IMR-90 (cell line): ENCODE measurements at regions not wholly inside any gene's neighbourhood (a gene's known extent, or its start where the extent isn't known, plus 50 kb on each side); places are given as distances from the start of the nearest gene placed in this dataset.

Experiments used
- ATAC-seq: fragments of 200-7000 bp; cut with Tn5 transposase; 2 replicates; pipeline ENCODE4 v1.9.1; 2020; ENCODE audit warnings: low read depth, mild to moderate bottlenecking, moderate library complexity
- BruUV-seq: library from RNA; stranded (reverse); fragments of 400-500 nt; replicated peaks from 2 replicates; lab custom pipeline; 2021; lab: Mats Ljungman, UMichigan
- CTCF ChIA-PET: fragments of 300-600 bp; formaldehyde crosslinking; extraction: SDS; loops from one replicate; lab custom pipeline; 2021; ENCODE audit warnings: antibody characterized with exemption; lab: Yijun Ruan, JAX
- POLR2A ChIA-PET: fragments of 300-600 bp; sonication (Branson Sonifier 250); formaldehyde crosslinking; loops from one replicate; lab custom pipeline; 2022; ENCODE audit warnings: antibody characterized with exemption; ENCODE audit not compliant: unreplicated experiment; lab: Charles Lee
- DNase-seq: peaks from one replicate; pipeline ENCODE4 v3.0.0; 2013
- H2AFZ ChIP-seq: replicated peaks from 2 replicates; pipeline ENCODE3; 2013; ENCODE audit warnings: low read length, mild to moderate bottlenecking; ENCODE audit not compliant: poor library complexity
- H2AK5ac ChIP-seq: 2 replicates; pipeline ENCODE4 v1.6.1; 2013; ENCODE audit warnings: low read depth, low read length, inconsistent platforms
- H2AK9ac ChIP-seq: replicated peaks from 2 replicates; pipeline ENCODE3; 2013; ENCODE audit warnings: mild to moderate bottlenecking, low read depth, low read length, moderate library complexity; ENCODE audit not compliant: poor library complexity
- H2BK120ac ChIP-seq: 2 replicates; pipeline ENCODE4 v1.6.1; 2013; ENCODE audit warnings: low read depth, low read length, inconsistent platforms
- H2BK15ac ChIP-seq: 3 replicates; pipeline ENCODE4 v1.6.1; 2013; ENCODE audit warnings: low read depth, low read length, inconsistent platforms
- H2BK20ac ChIP-seq: 2 replicates; pipeline ENCODE4 v1.6.1; 2013; ENCODE audit warnings: low read depth, mild to moderate bottlenecking, inconsistent platforms, low read length, moderate library complexity
- H2BK5ac ChIP-seq: 2 replicates; pipeline ENCODE4 v1.6.1; 2013; ENCODE audit warnings: mild to moderate bottlenecking, low read depth, low read length, inconsistent platforms; ENCODE audit not compliant: poor library complexity, severe bottlenecking
- H3K14ac ChIP-seq: replicated peaks from 2 replicates; pipeline ENCODE4 v1.6.1; 2013; ENCODE audit warnings: low read depth, low read length, inconsistent platforms
- H3K18ac ChIP-seq: 2 replicates; pipeline ENCODE4 v1.6.1; 2013; ENCODE audit warnings: low read depth, low read length, control low read depth
- H3K23ac ChIP-seq: 2 replicates; pipeline ENCODE4 v1.6.1; 2013; ENCODE audit warnings: low read depth, low read length, inconsistent platforms
- H3K27ac ChIP-seq: 2 replicates; pipeline ENCODE4 v1.5.1; 2013; ENCODE audit warnings: mild to moderate bottlenecking, control low read depth, low read length; ENCODE audit not compliant: insufficient read depth
- H3K27me3 ChIP-seq: 2 replicates; pipeline ENCODE4 v1.6.1; 2013; ENCODE audit warnings: low read length; ENCODE audit not compliant: control insufficient read depth, insufficient read depth
- H3K36me3 ChIP-seq: 2 replicates; pipeline ENCODE4 v1.6.1; 2013; ENCODE audit warnings: low read length, mixed read lengths; ENCODE audit not compliant: control insufficient read depth, insufficient read depth
- H3K4ac ChIP-seq: 2 replicates; pipeline ENCODE4 v1.6.1; 2013; ENCODE audit warnings: low read depth, low read length, inconsistent platforms
- H3K4me1 ChIP-seq: 2 replicates; pipeline ENCODE4 v1.6.1; 2013; ENCODE audit warnings: low read length, mixed read lengths; ENCODE audit not compliant: control insufficient read depth, insufficient read depth
- H3K4me2 ChIP-seq: 2 replicates; pipeline ENCODE4 v1.6.1; 2013; ENCODE audit warnings: low read depth, mild to moderate bottlenecking, control low read depth, low read length, moderate library complexity
- H3K4me3 ChIP-seq: 2 replicates; pipeline ENCODE4 v1.5.1; 2013; ENCODE audit warnings: low read depth, mild to moderate bottlenecking, control low read depth, low read length, moderate library complexity; ENCODE audit not compliant: insufficient read depth
- H3K56ac ChIP-seq: 2 replicates; pipeline ENCODE4 v1.6.1; 2013; ENCODE audit warnings: low read length, inconsistent platforms; ENCODE audit not compliant: insufficient read depth; ENCODE audit errors: extremely low read depth
- H3K79me1 ChIP-seq, 2 experiments: 2 replicates each; pipeline ENCODE4 v1.6.1; 2013; ENCODE audit warnings: low read length in 2 of 2, inconsistent platforms in 1 of 2, low read depth in 1 of 2
- H3K9ac ChIP-seq: 2 replicates; pipeline ENCODE4 v1.6.1; 2013; ENCODE audit warnings: low read depth, low read length, control low read depth
- H3K9me1 ChIP-seq: 2 replicates; pipeline ENCODE4 v1.6.1; 2013; ENCODE audit warnings: low read length, inconsistent platforms; ENCODE audit not compliant: insufficient read depth
- H3K9me3 ChIP-seq: 2 replicates; pipeline ENCODE4 v1.6.1; 2013; ENCODE audit warnings: low read length; ENCODE audit not compliant: control insufficient read depth, insufficient read depth
- H4K20me1 ChIP-seq: 2 replicates; pipeline ENCODE4 v1.6.1; 2013; ENCODE audit warnings: low read length, inconsistent platforms; ENCODE audit not compliant: insufficient read depth
- H4K5ac ChIP-seq: 2 replicates; pipeline ENCODE4 v1.6.1; 2013; ENCODE audit warnings: mild to moderate bottlenecking, low read depth, low read length, control low read depth
- H4K8ac ChIP-seq, 2 experiments: 2 replicates each; pipeline ENCODE4 v1.6.1; 2013; ENCODE audit warnings: low read depth in 2 of 2, low read length in 2 of 2, control low read depth in 1 of 2, inconsistent platforms in 1 of 2
- H4K91ac ChIP-seq: 2 replicates; pipeline ENCODE4 v1.6.1; 2013; ENCODE audit warnings: low read depth, low read length, inconsistent platforms; ENCODE audit not compliant: insufficient read depth
- BHLHE40 ChIP-seq: fragments of 150-350 bp; IDR thresholded peaks from 2 replicates; pipeline ENCODE4 v1.6.1; 2016; ENCODE audit warnings: mild to moderate bottlenecking, low read depth, low read length
- FOS ChIP-seq: fragments of 150-350 bp; IDR thresholded peaks from 2 replicates; pipeline ENCODE4 v1.6.1; 2016; ENCODE audit warnings: low read depth, low read length
- MAZ ChIP-seq: IDR thresholded peaks from 2 replicates; pipeline ENCODE4 v1.6.1; 2012; ENCODE audit warnings: low read depth, mild to moderate bottlenecking, low read length, improper control_type of control experiment, moderate library complexity, borderline replicate concordance
- WGBS, 2 experiments: methylation state at CpG; one replicate each; pipeline versions ENCODE4 v1.1.5 to v1.1.7; 2013; ENCODE audit warnings: missing lambda C conversion rate in 2 of 2; ENCODE audit not compliant: insufficient read length in 1 of 2; ENCODE audit errors: extremely low coverage in 2 of 2; 5-methylcytosine and 5-hydroxymethylcytosine counted together
- dilution Hi-C: fragments of 300-500 bp; cut with HindIII; formaldehyde crosslinking; loops from one replicate; pipeline ENCODE4 v1.14.3; 2018; ENCODE audit warnings: low sequenced_read_pairs; ENCODE audit not compliant: unreplicated experiment
- in situ Hi-C: fragments of 300-500 bp; cut with MboI; formaldehyde crosslinking; loops from 3 replicates; pipeline ENCODE4 v1.14.3; 2019; ENCODE audit warnings: low sequenced_read_pairs, inconsistent platforms, mixed read lengths
- intact Hi-C: fragments of 100-400 bp; cut with micrococcal nuclease; formaldehyde crosslinking; loops from 2 replicates; pipeline ENCODE4 v1.10.0; 2022

- H3K18ac ChIP-seq: no peak overlapping the region
- H2BK5ac ChIP-seq: no peak overlapping the region
- in situ Hi-C loops: no loop called here
- H3K4me1 ChIP-seq: no peaks in the 10 kb centered on the region
- no TSS peak for BruUV-seq
- H2AFZ ChIP-seq: no peak overlapping the region
- ChIA-PET CTCF (no interaction called here), POLR2A (no interaction called here)
- H2AK5ac ChIP-seq: no peak overlapping the region
- no peak overlapping the region for H2AK9ac ChIP-seq
- H3K14ac ChIP-seq: no peak overlapping the region
- intact Hi-C loops: no loop called here
- ATAC-seq (no peak), DNase-seq (no peak)
- H2BK15ac ChIP-seq: no peak overlapping the region
- H3K9me3 ChIP-seq: peaks cover 4% of the 10 kb centered on the region
- no peaks in the 10 kb centered on the region for H3K27me3 ChIP-seq
- no CpG with 5 or more reads among the region's 3 CpGs for WGBS, 2 experiments
- dilution Hi-C loops: no loop called here
- no peak overlapping the region for H4K91ac ChIP-seq
- no peak overlapping the region for H4K8ac ChIP-seq
- no peak overlapping the region for H3K4me2 ChIP-seq
- H4K5ac ChIP-seq: no peak overlapping the region
- H2BK20ac ChIP-seq: no peak overlapping the region
- H3K23ac ChIP-seq: no peak overlapping the region
- no peaks in the 10 kb centered on the region for H4K20me1 ChIP-seq
- no peak overlapping the region for H3K4me3 ChIP-seq
- TF ChIP-seq MAZ: no peak
- no peak for TF ChIP-seq FOS
- no peak for TF ChIP-seq BHLHE40
- no peaks in the 10 kb centered on the region for H3K79me1 ChIP-seq
- H3K4ac ChIP-seq: no peak overlapping the region
- H3K9me1 ChIP-seq: no peaks in the 10 kb centered on the region
- H3K36me3 ChIP-seq: no peaks in the 10 kb centered on the region
- no peak overlapping the region for H3K27ac ChIP-seq
- H2BK120ac ChIP-seq: no peak overlapping the region
- no peak overlapping the region for H3K56ac ChIP-seq
- H3K9ac ChIP-seq: no peak overlapping the region
These were observed 296.4 kb downstream of the TLR4 start for GRCh38 chr9:118000581-118000980.
